HG03045 (cell line): ENCODE measurements at regions not wholly inside any gene's neighbourhood (a gene's known extent, or its start where the extent isn't known, plus 50 kb on each side); places are given as distances from the start of the nearest gene placed in this dataset.

Source experiments
- ATAC-seq: cut with Tn5 transposase; IDR thresholded peaks from one replicate; pipeline ENCODE4 v1.9.1; 2021; ENCODE audit warnings: mild to moderate bottlenecking, moderate library complexity; ENCODE audit not compliant: unreplicated experiment

- ATAC-seq, result no peak
Observed at GRCh38 chr6:113570641-113571040, 286.5 kb upstream of the MARCKS start.

GRCh38 chr6:113574147-113574546, 283.0 kb upstream of the MARCKS start:
- no peak for ATAC-seq

- no peak for ATAC-seq
Observed at GRCh38 chr6:113576310-113576709, 280.8 kb upstream of the MARCKS start.

- no peak for ATAC-seq
Observed at GRCh38 chr6:113578691-113579090, 278.5 kb upstream of the MARCKS start.

- no peak for ATAC-seq
Observed at GRCh38 chr6:113584767-113585166, 272.4 kb upstream of the MARCKS start.

GRCh38 chr6:113585246-113585645, 271.9 kb upstream of the MARCKS start:
- ATAC-seq, result no peak

- ATAC-seq, result no peak
Observed at GRCh38 chr6:113586413-113587077, 270.6 kb upstream of the MARCKS start.

GRCh38 chr6:113587078-113587699, 270.0 kb upstream of the MARCKS start:
- no peak for ATAC-seq

- ATAC-seq, result no peak
Observed at GRCh38 chr6:113588646-113589045, 268.5 kb upstream of the MARCKS start.

GRCh38 chr6:113591896-113592827, 265.0 kb upstream of the MARCKS start:
- ATAC-seq, result no peak

GRCh38 chr6:113594726-113595125, 262.4 kb upstream of the MARCKS start:
- no peak for ATAC-seq

- ATAC-seq, result no peak
Observed at GRCh38 chr6:113595911-113596376, 261.2 kb upstream of the MARCKS start.

- ATAC-seq, result no peak
Observed at GRCh38 chr6:113596387-113597230, 260.5 kb upstream of the MARCKS start.

GRCh38 chr6:113597231-113597583, 259.9 kb upstream of the MARCKS start:
- no peak for ATAC-seq

- no peak for ATAC-seq
Observed at GRCh38 chr6:113598786-113599185, 258.4 kb upstream of the MARCKS start.

GRCh38 chr6:113599444-113599843, 257.7 kb upstream of the MARCKS start:
- no peak for ATAC-seq

- no peak for ATAC-seq
Observed at GRCh38 chr6:113600551-113601339, 256.4 kb upstream of the MARCKS start.

- no peak for ATAC-seq
Observed at GRCh38 chr6:113607821-113608545, 249.2 kb upstream of the MARCKS start.

- no peak for ATAC-seq
Observed at GRCh38 chr6:113610377-113610988, 246.7 kb upstream of the MARCKS start.
